Endometrial microvascular endothelial cells (primary cell): ENCODE measurements at regions not wholly inside any gene's neighbourhood (a gene's known extent, or its start where the extent isn't known, plus 50 kb on each side); places are given as distances from the start of the nearest gene placed in this dataset.

ENCODE experiments used
- in situ Hi-C: cut with HindIII; loops from 2 replicates; pipeline ENCODE4 v1.10.0; 2017; ENCODE audit warnings: low sequenced_read_pairs, low pct_unique_long_range_greater_than_20kb; ENCODE audit errors: inconsistent ontology term

GRCh38 chr18:22467760-22468553, 50.2 kb upstream of the CTAGE1 start:
- in situ Hi-C loops = loop anchor here (10.0 to 25.0 kb wide), 2 partner anchors 106 to 293 kb away; no protein-coding TSS in a partner anchor

GRCh38 chr18:22468554-22468891, 50.8 kb upstream of the CTAGE1 start:
- in situ Hi-C loops = loop anchor here (10.0 to 25.0 kb wide), 2 partner anchors 106 to 294 kb away; no protein-coding TSS in a partner anchor

GRCh38 chr18:22469061-22469734, 51.5 kb upstream of the CTAGE1 start:
- in situ Hi-C loops = loop anchor here (10.0 to 25.0 kb wide), 2 partner anchors 107 to 294 kb away; no protein-coding TSS in a partner anchor

GRCh38 chr18:22469926-22470247, 52.2 kb upstream of the CTAGE1 start:
- in situ Hi-C loops = loop anchor here (10.0 to 25.0 kb wide), 2 partner anchors 108 to 295 kb away; no protein-coding TSS in a partner anchor

- in situ Hi-C loops = loop anchor here (25.0 kb wide), 1 partner anchor 108 kb away; no protein-coding TSS in a partner anchor
These were observed 52.8 kb upstream of the CTAGE1 start for GRCh38 chr18:22470248-22471235.

- in situ Hi-C loops = loop anchor here (25.0 kb wide), 1 partner anchor 109 kb away; no protein-coding TSS in a partner anchor
These were observed 53.9 kb upstream of the CTAGE1 start for GRCh38 chr18:22471546-22472131.

- in situ Hi-C loops = loop anchor here (25.0 kb wide), 1 partner anchor 111 kb away; no protein-coding TSS in a partner anchor
These were observed 55.7 kb upstream of the CTAGE1 start for GRCh38 chr18:22473366-22473765.

GRCh38 chr18:22475426-22476100, 57.8 kb upstream of the CTAGE1 start:
- in situ Hi-C loops = no loop called here

- in situ Hi-C loops = no loop called here
These were observed 59.5 kb upstream of the CTAGE1 start for GRCh38 chr18:22477222-22477621.

GRCh38 chr18:22482948-22483347, 65.2 kb upstream of the CTAGE1 start:
- in situ Hi-C loops = no loop called here

GRCh38 chr18:22483407-22483806, 65.7 kb upstream of the CTAGE1 start:
- in situ Hi-C loops = no loop called here

GRCh38 chr18:22484471-22484870, 66.8 kb upstream of the CTAGE1 start:
- in situ Hi-C loops = no loop called here

GRCh38 chr18:22485808-22486244, 68.1 kb upstream of the CTAGE1 start:
- in situ Hi-C loops = no loop called here

GRCh38 chr18:22486667-22487066, 69.0 kb upstream of the CTAGE1 start:
- in situ Hi-C loops = no loop called here

- in situ Hi-C loops = no loop called here
These were observed 70.8 kb upstream of the CTAGE1 start for GRCh38 chr18:22488554-22488953.

GRCh38 chr18:22489704-22490103, 72.0 kb upstream of the CTAGE1 start:
- in situ Hi-C loops = no loop called here

- in situ Hi-C loops = no loop called here
These were observed 72.7 kb upstream of the CTAGE1 start for GRCh38 chr18:22490429-22490846.

- in situ Hi-C loops = no loop called here
These were observed 75.5 kb upstream of the CTAGE1 start for GRCh38 chr18:22493255-22493654.
